K562 (cell line): ENCODE measurements at regions not wholly inside any gene's neighbourhood (a gene's known extent, or its start where the extent isn't known, plus 50 kb on each side); places are given as distances from the start of the nearest gene placed in this dataset.
A peak's percentile ranks its signal among the peaks of the same experiment; 100 is the strongest.

Source experiments
- ATAC-seq: fragments of 200-7000 bp; cut with Tn5 transposase; 3 replicates; pipeline ENCODE4 v1.9.1; 2020; ENCODE audit warnings: moderate library complexity
- BruUV-seq: library from RNA; stranded (reverse); fragments of 400-500 nt; replicated peaks from 2 replicates; lab custom pipeline; 2021; lab: Mats Ljungman, UMichigan
- CTCF ChIA-PET: fragments of 300-600 bp; formaldehyde crosslinking; extraction: SDS; loops from one replicate; lab custom pipeline; 2021; ENCODE audit warnings: low intra/inter-chr PET ratio; lab: Yijun Ruan, JAX
- POLR2A ChIA-PET: fragments of 300-600, 350-650 bp; sonication (Branson Sonifier 250); formaldehyde crosslinking; extraction: SDS; loops from one replicate; lab custom pipeline; 2021; ENCODE audit warnings: antibody characterized with exemption, inconsistent platforms; lab: Yijun Ruan, JAX
- DNase-seq, 4 experiments: peaks; one replicate each; pipeline versions ENCODE4 v3.0.0 to v3.0.0-alpha.2; 2011 to 2018; ENCODE audit warnings: low spot score in 3 of 4, mixed read lengths in 3 of 4; ENCODE audit errors: extremely low read depth in 1 of 4
- FAIRE-seq: peaks from 2 replicates; lab custom pipeline; 2011; peaks lifted over from hg19 to GRCh38; lab: Jason Lieb, UNC
- H2AFZ ChIP-seq: 2 replicates; pipeline ENCODE4 v1.6.0; 2011; ENCODE audit warnings: low read depth, low read length, control low read depth, inconsistent platforms
- H3K27ac ChIP-seq: fragments of 200-600 bp; 3 replicates; pipeline ENCODE4 v1.8.0; 2011; ENCODE audit warnings: low read depth, mild to moderate bottlenecking, control low read depth, inconsistent platforms, low read length, moderate library complexity, mixed read lengths; ENCODE audit errors: extremely low read depth
- H3K27me3 ChIP-seq, 2 experiments: fragments of 300-600 bp in 1 of 2; 2 replicates in 1 of 2; 3 replicates in 1 of 2; pipeline versions ENCODE4 v1.6.0 to v1.8.0; 2011; ENCODE audit warnings: inconsistent platforms in 2 of 2, low read length in 2 of 2, mild to moderate bottlenecking in 1 of 2, mixed read lengths in 1 of 2, moderate library complexity in 1 of 2; ENCODE audit not compliant: control insufficient read depth in 2 of 2, insufficient read depth in 2 of 2
- H3K36me3 ChIP-seq: fragments of 300-600 bp; 3 replicates; pipeline ENCODE4 v1.8.0; 2011; ENCODE audit warnings: mild to moderate bottlenecking, low read length, inconsistent platforms; ENCODE audit not compliant: control insufficient read depth, insufficient read depth
- H3K4me1 ChIP-seq, 2 experiments: fragments of 200-600 bp in 1 of 2; replicated peaks in 1 of 2; 2 replicates in 1 of 2; 3 replicates in 1 of 2; pipeline versions ENCODE4 v1.5.1 to v1.8.0; 2011; ENCODE audit warnings: inconsistent platforms in 2 of 2, low read length in 2 of 2, mild to moderate bottlenecking in 1 of 2, mixed read lengths in 1 of 2, moderate library complexity in 1 of 2; ENCODE audit not compliant: control insufficient read depth in 2 of 2, insufficient read depth in 2 of 2
- H3K4me2 ChIP-seq: 2 replicates; pipeline ENCODE4 v1.6.1; 2011; ENCODE audit warnings: low read length, control low read depth, inconsistent platforms, mixed read lengths; ENCODE audit not compliant: insufficient read depth
- H3K4me3 ChIP-seq: fragments of 200-600 bp; sonication (generic), shearing (Covaris generic); 2 replicates; pipeline ENCODE4 v1.5.1; 2016; ENCODE audit warnings: control low read depth, inconsistent platforms
- H3K79me2 ChIP-seq: fragments of 200-600 bp; 3 replicates; pipeline ENCODE4 v1.8.0; 2011; ENCODE audit warnings: low read length, inconsistent platforms; ENCODE audit not compliant: control insufficient read depth, insufficient read depth
- H3K9ac ChIP-seq, 2 experiments: 2 replicates each; pipeline versions ENCODE4 v1.6.0 to v1.6.1; 2011; ENCODE audit warnings: low read depth in 2 of 2, low read length in 2 of 2, control low read depth in 1 of 2, inconsistent platforms in 1 of 2, mild to moderate bottlenecking in 1 of 2, mixed read lengths in 1 of 2; ENCODE audit not compliant: insufficient read depth in 1 of 2
- H3K9me1 ChIP-seq: one replicate; pipeline ENCODE4 v1.6.0; 2011; ENCODE audit warnings: inconsistent platforms, mild to moderate bottlenecking, low read length, moderate library complexity; ENCODE audit not compliant: control insufficient read depth, insufficient read depth
- H3K9me3 ChIP-seq: replicated peaks from 2 replicates; pipeline ENCODE4 v1.5.1; 2011; ENCODE audit warnings: low read depth, low read length, inconsistent platforms; ENCODE audit not compliant: control insufficient read depth, insufficient read depth
- H4K20me1 ChIP-seq: replicated peaks from 2 replicates; pipeline ENCODE4 v1.6.1; 2011; ENCODE audit warnings: low read length, inconsistent platforms, mixed read lengths; ENCODE audit not compliant: control insufficient read depth, insufficient read depth
- GABPB1 ChIP-seq: sonication (generic); formaldehyde crosslinking; IDR thresholded peaks from 2 replicates; pipeline ENCODE4 v1.8.0; 2022; ENCODE audit warnings: mild to moderate bottlenecking, missing genetic modification reagents
- NCOA6 ChIP-seq: fragments of 450-650 bp; IDR thresholded peaks from 2 replicates; pipeline ENCODE4 v1.6.1; 2017; ENCODE audit warnings: mild to moderate bottlenecking
- PCBP1 ChIP-seq: fragments of 200-400 bp; formaldehyde crosslinking; IDR thresholded peaks from 2 replicates; pipeline ENCODE4 v1.6.1; 2018; ENCODE audit warnings: mild to moderate bottlenecking, low read depth, low read length; ENCODE audit not compliant: poor library complexity, severe bottlenecking
- PHF20 ChIP-seq: fragments of 450-650 bp; IDR thresholded peaks from 2 replicates; pipeline ENCODE4 v1.6.1; 2018; ENCODE audit not compliant: partially characterized antibody
- RBM25 ChIP-seq: fragments of 200-400 bp; formaldehyde crosslinking; IDR thresholded peaks from 2 replicates; pipeline ENCODE4 v1.6.1; 2018; ENCODE audit warnings: low read length, low read depth, moderate library complexity; ENCODE audit not compliant: severe bottlenecking
- SRSF7 ChIP-seq: fragments of 200-400 bp; formaldehyde crosslinking; optimal IDR thresholded peaks from 2 replicates; pipeline ENCODE3; 2017; ENCODE audit warnings: mild to moderate bottlenecking, low read depth, low read length
- ZNF311 ChIP-seq: fragments of 250-450 bp; sonication (Bioruptor Pico); IDR thresholded peaks from 2 replicates; pipeline ENCODE4 v1.4.0; 2020; ENCODE audit warnings: mild to moderate bottlenecking, moderate library complexity
- WGBS: fragments of 100-300 bp; shearing (Covaris generic); methylation state at CpG from one replicate; pipeline ENCODE4 v1.1.6; 2016; ENCODE audit warnings: low coverage, mixed read lengths; ENCODE audit not compliant: insufficient coverage; ENCODE audit errors: missing lambda C conversion rate; 5-methylcytosine and 5-hydroxymethylcytosine counted together
- in situ Hi-C: fragments of 300-500 bp; cut with MboI; formaldehyde crosslinking; loops from 4 replicates; pipeline ENCODE4 v1.15.0; 2018; ENCODE audit warnings: inconsistent platforms, mixed read lengths
- intact Hi-C: fragments of 100-400 bp; cut with micrococcal nuclease; formaldehyde crosslinking; loops from 2 replicates; pipeline ENCODE4 v1.14.2; 2022
- TF ChIP-seq, protein P1 (sequence below): fragments of 450-650 bp; IDR thresholded peaks from 2 replicates; pipeline ENCODE4 v1.6.1; 2016; ENCODE audit warnings: missing biosample characterization, missing genetic modification characterization
- TF ChIP-seq, protein P2 (sequence below): fragments of 250-450 bp; sonication (Bioruptor Pico); IDR thresholded peaks from 2 replicates; pipeline ENCODE4 v1.5.0; 2022; ENCODE audit warnings: mild to moderate bottlenecking
- TF ChIP-seq, protein P3 (sequence below): sonication (generic); formaldehyde crosslinking; IDR thresholded peaks from 2 replicates; pipeline ENCODE4 v1.9.0; 2022; ENCODE audit warnings: mild to moderate bottlenecking, missing genetic modification reagents
- TF ChIP-seq, protein P4 (sequence below), 2 experiments: fragments of 450-650 bp in 1 of 2; sonication (generic) in 1 of 2; formaldehyde crosslinking in 1 of 2; IDR thresholded peaks in 1 of 2; conservative IDR thresholded peaks in 1 of 2; 2 replicates each; pipeline versions ENCODE4 v1.6.1 to v1.8.1; 2016 to 2023; ENCODE audit warnings: mild to moderate bottlenecking in 2 of 2, moderate library complexity in 2 of 2, inconsistent platforms in 1 of 2, missing genetic modification reagents in 1 of 2

- no peak for TF ChIP-seq PHF20
- TF ChIP-seq PCBP1: no peak
- TF ChIP-seq SRSF7: no peak
- TF ChIP-seq NCOA6: no peak
- no peak for TF ChIP-seq GABPB1 (CRISPR knock-in tag)
- TF ChIP-seq, protein P1, sequence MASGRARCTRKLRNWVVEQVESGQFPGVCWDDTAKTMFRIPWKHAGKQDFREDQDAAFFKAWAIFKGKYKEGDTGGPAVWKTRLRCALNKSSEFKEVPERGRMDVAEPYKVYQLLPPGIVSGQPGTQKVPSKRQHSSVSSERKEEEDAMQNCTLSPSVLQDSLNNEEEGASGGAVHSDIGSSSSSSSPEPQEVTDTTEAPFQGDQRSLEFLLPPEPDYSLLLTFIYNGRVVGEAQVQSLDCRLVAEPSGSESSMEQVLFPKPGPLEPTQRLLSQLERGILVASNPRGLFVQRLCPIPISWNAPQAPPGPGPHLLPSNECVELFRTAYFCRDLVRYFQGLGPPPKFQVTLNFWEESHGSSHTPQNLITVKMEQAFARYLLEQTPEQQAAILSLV (tag): no peak
- TF ChIP-seq, protein P2, sequence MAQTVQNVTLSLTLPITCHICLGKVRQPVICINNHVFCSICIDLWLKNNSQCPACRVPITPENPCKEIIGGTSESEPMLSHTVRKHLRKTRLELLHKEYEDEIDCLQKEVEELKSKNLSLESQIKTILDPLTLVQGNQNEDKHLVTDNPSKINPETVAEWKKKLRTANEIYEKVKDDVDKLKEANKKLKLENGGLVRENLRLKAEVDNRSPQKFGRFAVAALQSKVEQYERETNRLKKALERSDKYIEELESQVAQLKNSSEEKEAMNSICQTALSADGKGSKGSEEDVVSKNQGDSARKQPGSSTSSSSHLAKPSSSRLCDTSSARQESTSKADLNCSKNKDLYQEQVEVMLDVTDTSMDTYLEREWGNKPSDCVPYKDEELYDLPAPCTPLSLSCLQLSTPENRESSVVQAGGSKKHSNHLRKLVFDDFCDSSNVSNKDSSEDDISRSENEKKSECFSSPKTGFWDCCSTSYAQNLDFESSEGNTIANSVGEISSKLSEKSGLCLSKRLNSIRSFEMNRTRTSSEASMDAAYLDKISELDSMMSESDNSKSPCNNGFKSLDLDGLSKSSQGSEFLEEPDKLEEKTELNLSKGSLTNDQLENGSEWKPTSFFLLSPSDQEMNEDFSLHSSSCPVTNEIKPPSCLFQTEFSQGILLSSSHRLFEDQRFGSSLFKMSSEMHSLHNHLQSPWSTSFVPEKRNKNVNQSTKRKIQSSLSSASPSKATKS (CRISPR knock-in tag): no peak
- TF ChIP-seq RBM25: no peak
- TF ChIP-seq ZNF311 (CRISPR knock-in tag): no peak
These were observed 149.0 kb downstream of the SERPINI1 start (continued) for GRCh38 chr3:167884481-167884880.

GRCh38 chr3:167883452-167883851 is 147.9 kb downstream of the SERPINI1 start:
- Histone ChIP-seq H3K27me3 (no peaks in the 10 kb centered on the region), H4K20me1 (no peaks in the 10 kb centered on the region), H3K4me2 (no peak overlapping the region), H2AFZ (no peak overlapping the region), H3K9me1 (no peaks in the 10 kb centered on the region), H3K4me1 (no peaks in the 10 kb centered on the region), H3K9ac (no peak overlapping the region), H3K27ac (no peak overlapping the region), H3K4me3 (no peak overlapping the region), H3K36me3 (no peaks in the 10 kb centered on the region), H3K9me3 (no peaks in the 10 kb centered on the region), H3K79me2 (no peaks in the 10 kb centered on the region)
- no peak for FAIRE-seq
- no peak for ATAC-seq
- POLR2A ChIA-PET: no interaction called here
- TF ChIP-seq, protein P3, sequence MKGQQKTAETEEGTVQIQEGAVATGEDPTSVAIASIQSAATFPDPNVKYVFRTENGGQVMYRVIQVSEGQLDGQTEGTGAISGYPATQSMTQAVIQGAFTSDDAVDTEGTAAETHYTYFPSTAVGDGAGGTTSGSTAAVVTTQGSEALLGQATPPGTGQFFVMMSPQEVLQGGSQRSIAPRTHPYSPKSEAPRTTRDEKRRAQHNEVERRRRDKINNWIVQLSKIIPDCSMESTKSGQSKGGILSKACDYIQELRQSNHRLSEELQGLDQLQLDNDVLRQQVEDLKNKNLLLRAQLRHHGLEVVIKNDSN (CRISPR knock-in tag): no peak
- TF ChIP-seq, protein P4, sequence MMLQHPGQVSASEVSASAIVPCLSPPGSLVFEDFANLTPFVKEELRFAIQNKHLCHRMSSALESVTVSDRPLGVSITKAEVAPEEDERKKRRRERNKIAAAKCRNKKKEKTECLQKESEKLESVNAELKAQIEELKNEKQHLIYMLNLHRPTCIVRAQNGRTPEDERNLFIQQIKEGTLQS (IDR thresholded peaks at IDR 0.05): peak; percentile 24; the same call in 1 of the 2 replicates
- TF ChIP-seq, protein P4 (CRISPR knock-in tag; conservative IDR thresholded peaks at IDR 0.05): no peak
- CTCF ChIA-PET: no interaction called here
- intact Hi-C loops (loop anchor here (5.0 kb wide), 1 partner anchor 146 kb away; the partner anchor contains the start of gene SERPINI1), in situ Hi-C loops (no loop called here)
- no TSS peak for BruUV-seq
- 0% methylated on average over 1 of the region's 1 CpG for WGBS
- no peak for DNase-seq
